ENCODE measurements at regions not wholly inside any gene's neighbourhood (a gene's known extent, or its start where the extent isn't known, plus 50 kb on each side); places are given as distances from the start of the nearest gene placed in this dataset.
A peak's percentile ranks its signal among the peaks of the same experiment; 100 is the strongest.

DNA sequence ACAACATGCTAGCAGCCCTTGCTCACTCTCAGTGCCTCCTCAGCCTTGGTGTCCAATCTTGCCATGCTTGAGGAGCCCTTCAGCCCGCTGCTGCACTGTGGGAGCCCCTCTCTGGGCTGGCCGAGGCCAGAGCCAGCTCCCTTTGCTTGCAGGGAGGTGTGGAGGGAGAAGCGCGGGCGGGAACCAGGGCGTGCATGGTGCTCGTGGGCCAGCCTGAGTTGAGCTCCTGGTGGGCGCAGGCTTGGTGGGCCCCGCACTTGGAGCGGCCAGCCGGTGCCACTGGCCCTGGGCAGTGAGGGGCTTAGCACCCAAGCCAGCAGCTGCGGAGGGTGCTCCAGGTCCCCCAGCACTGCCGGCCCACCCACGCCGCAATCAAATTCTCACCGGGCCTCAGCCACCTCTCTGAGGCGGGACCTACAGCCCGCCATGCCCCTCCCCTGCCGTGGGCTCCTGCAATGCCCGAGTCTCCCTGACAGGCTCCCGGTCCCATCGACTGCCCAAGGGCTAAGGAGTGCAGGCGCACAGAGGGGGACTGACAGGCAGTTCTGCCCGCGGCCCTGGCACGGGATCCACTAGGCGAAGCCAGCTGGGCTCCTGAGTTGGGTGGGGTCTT is 333.5 kb downstream of the KCNN2 start:
- Histone ChIP-seq H3K36me3 (no peaks in the 10 kb centered on the region), H3K4me1 (no peaks in the 10 kb centered on the region), H3K27me3 (no peaks in the 10 kb centered on the region), H3K9me3 (peaks cover 0 to 6% (median 0%) of the 10 kb centered on the region in 4 donors), H3K4me3 (no peak overlapping the region), H3K27ac (no peak overlapping the region)
- no peak for TF ChIP-seq POLR2A (IDR thresholded peaks at IDR 0.05)
- TF ChIP-seq POLR2AphosphoS5 (IDR thresholded peaks at IDR 0.05), result no peak
- TF ChIP-seq, protein P1, sequence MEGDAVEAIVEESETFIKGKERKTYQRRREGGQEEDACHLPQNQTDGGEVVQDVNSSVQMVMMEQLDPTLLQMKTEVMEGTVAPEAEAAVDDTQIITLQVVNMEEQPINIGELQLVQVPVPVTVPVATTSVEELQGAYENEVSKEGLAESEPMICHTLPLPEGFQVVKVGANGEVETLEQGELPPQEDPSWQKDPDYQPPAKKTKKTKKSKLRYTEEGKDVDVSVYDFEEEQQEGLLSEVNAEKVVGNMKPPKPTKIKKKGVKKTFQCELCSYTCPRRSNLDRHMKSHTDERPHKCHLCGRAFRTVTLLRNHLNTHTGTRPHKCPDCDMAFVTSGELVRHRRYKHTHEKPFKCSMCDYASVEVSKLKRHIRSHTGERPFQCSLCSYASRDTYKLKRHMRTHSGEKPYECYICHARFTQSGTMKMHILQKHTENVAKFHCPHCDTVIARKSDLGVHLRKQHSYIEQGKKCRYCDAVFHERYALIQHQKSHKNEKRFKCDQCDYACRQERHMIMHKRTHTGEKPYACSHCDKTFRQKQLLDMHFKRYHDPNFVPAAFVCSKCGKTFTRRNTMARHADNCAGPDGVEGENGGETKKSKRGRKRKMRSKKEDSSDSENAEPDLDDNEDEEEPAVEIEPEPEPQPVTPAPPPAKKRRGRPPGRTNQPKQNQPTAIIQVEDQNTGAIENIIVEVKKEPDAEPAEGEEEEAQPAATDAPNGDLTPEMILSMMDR (IDR thresholded peaks at IDR 0.05), result no peak
- no peak for TF ChIP-seq EP300 (IDR thresholded peaks at IDR 0.05)
- WGBS, 2 donors, result 94 to 97% methylated on average over 19 to 27 of the region's 27 CpGs
- peak in 1 of 2 donors; percentile 11 for ATAC-seq (ENCODE audit: low FRiP score in 2 of 2)
- peak in 1 of 2 donors; percentile 77 for DNase-seq

DNA sequence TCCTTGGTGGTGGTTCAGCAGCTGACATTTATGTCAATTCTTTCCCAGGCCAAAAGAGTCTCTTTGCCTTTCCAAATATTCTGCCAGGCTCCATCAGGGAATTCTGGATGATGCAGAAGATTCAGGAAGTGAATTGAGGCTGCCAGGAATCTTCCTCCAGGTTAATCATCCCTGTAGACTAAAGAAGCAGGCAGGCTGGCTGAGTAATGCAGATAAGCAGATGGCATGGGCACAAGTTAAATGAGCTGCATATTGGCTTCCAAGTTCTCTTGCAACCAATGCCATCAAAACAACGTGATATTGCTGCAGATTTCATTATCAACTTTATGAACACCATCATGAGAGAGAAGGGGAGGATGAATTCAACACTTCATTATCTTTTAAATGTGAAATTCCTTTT is 324.5 kb downstream of the KCNN2 start:
- Histone ChIP-seq H3K9me3 (no peaks in the 10 kb centered on the region), H3K27me3 (no peaks in the 10 kb centered on the region), H3K27ac (no peak overlapping the region), H3K4me1 (no peaks in the 10 kb centered on the region), H3K4me3 (no peak overlapping the region), H3K36me3 (no peaks in the 10 kb centered on the region)
- 61 to 64% methylated on average over 1 of the region's 1 CpG for WGBS, 2 donors
- ATAC-seq (ENCODE audit: low FRiP score in 2 of 2) (no peak), DNase-seq (no peak)
- TF ChIP-seq, protein P1 (IDR thresholded peaks at IDR 0.05), result no peak
- TF ChIP-seq POLR2AphosphoS5 (IDR thresholded peaks at IDR 0.05), result no peak
- no peak for TF ChIP-seq EP300 (IDR thresholded peaks at IDR 0.05)
- no peak for TF ChIP-seq POLR2A (IDR thresholded peaks at IDR 0.05)

DNA sequence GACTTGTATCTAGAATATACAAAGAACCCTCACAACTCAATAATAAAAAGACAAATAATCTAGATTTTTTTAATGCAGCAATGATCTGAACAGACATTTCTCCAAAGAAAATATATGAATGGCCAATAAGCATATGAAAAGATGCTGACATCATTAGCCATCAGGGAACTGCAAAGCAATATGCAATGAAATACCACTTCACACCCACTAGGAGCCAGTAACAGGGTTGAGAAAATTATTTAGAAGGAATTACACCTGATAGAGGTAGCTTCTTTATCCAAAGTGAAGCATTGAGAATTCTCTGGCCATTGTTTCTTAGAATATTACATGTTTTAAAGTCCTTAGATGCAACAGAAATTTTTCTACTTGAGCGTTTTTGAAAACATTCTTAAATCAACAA is 316.9 kb downstream of the KCNN2 start:
- no peak for DNase-seq
- no peaks in the 10 kb centered on the region for H3K4me1 ChIP-seq
- no peaks in the 10 kb centered on the region for H3K9me3 ChIP-seq
- no peaks in the 10 kb centered on the region for H3K36me3 ChIP-seq
- TF ChIP-seq, protein P1 (IDR thresholded peaks at IDR 0.05), result no peak
- TF ChIP-seq EP300 (IDR thresholded peaks at IDR 0.05) (no peak), POLR2A (IDR thresholded peaks at IDR 0.05) (no peak), POLR2AphosphoS5 (IDR thresholded peaks at IDR 0.05) (no peak)
- no peaks in the 10 kb centered on the region for H3K27me3 ChIP-seq
- no peak for ATAC-seq (ENCODE audit: low FRiP score in 2 of 2)
- H3K27ac ChIP-seq, result no peak overlapping the region
- 63 to 71% methylated on average over 1 of the region's 1 CpG for WGBS, 2 donors
- H3K4me3 ChIP-seq, result no peak overlapping the region

DNA sequence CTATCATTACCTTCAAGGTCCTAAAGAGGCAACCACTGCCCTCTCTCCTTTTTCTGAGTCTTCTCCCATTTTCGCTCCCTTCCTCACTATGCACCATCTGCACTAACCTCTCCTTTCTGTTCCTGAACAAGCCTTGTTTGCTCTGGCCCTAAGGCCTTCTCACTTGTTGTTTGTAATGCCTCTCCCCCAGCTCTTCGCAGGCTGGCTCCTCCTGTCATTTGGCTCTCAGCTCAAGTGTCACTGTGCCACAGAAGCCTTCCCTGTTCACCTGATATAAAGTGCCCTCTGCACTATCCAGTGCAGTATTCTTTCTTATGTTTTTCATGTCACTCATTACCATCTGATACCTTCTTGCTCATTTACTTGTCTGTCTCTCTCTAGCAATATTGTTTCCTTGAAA is 303.7 kb downstream of the KCNN2 start:
- WGBS, 2 donors, result 60 to 77% methylated on average over 2 of the region's 2 CpGs

DNA sequence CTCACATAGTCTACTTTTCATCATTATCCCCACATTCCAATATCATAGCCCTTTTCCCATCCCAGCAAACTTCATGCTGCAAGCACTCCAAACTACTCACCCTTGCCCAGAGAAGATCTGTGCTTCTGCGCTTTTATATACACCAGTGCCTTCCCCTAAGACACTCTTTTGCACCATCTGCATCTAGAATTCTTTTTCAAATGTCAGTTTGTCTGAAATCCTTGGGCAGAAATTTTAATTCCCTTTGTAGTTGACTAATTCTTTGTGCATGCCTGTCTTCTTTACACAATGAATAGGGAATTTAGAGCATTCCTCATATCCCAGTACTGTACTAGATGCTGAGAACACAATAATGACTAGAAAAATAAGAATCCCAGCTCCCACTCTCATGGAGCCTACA is 298.9 kb downstream of the KCNN2 start:
- DNase-seq (no peak), ATAC-seq (ENCODE audit: low FRiP score in 2 of 2) (no peak)
- no peak overlapping the region for H3K4me3 ChIP-seq
- TF ChIP-seq POLR2A (IDR thresholded peaks at IDR 0.05), result no peak
- TF ChIP-seq, protein P1 (IDR thresholded peaks at IDR 0.05), result no peak
- no peak overlapping the region for H3K27ac ChIP-seq
- 83 to 91% methylated on average over 1 of the region's 1 CpG for WGBS, 2 donors
- no peaks in the 10 kb centered on the region for H3K9me3 ChIP-seq
- H3K4me1 ChIP-seq, result no peaks in the 10 kb centered on the region
- H3K36me3 ChIP-seq, result no peaks in the 10 kb centered on the region
- no peaks in the 10 kb centered on the region for H3K27me3 ChIP-seq

More for the DNA sequence above, 303.7 kb downstream of the KCNN2 start:
- no peaks in the 10 kb centered on the region for H3K9me3 ChIP-seq
- ATAC-seq (ENCODE audit: low FRiP score in 2 of 2) (no peak), DNase-seq (no peak)
- no peak overlapping the region for H3K4me3 ChIP-seq
- no peaks in the 10 kb centered on the region for H3K27me3 ChIP-seq
- H3K27ac ChIP-seq, result no peak overlapping the region
- no peak for TF ChIP-seq EP300 (IDR thresholded peaks at IDR 0.05)
- no peaks in the 10 kb centered on the region for H3K4me1 ChIP-seq
- no peaks in the 10 kb centered on the region for H3K36me3 ChIP-seq
